Bronchial epithelial cell (primary cell): ENCODE measurements at regions not wholly inside any gene's neighbourhood (a gene's known extent, or its start where the extent isn't known, plus 50 kb on each side); places are given as distances from the start of the nearest gene placed in this dataset.

Experiments
- DNase-seq: peaks from one replicate; pipeline ENCODE4 v3.0.0-alpha.2; 2010; ENCODE audit warnings: low read depth
- FAIRE-seq: peaks from 2 replicates; lab custom pipeline; 2011; peaks lifted over from hg19 to GRCh38; lab: Jason Lieb, UNC
- H3K27me3 ChIP-seq: 2 replicates; pipeline ENCODE4 v1.5.1; 2011; ENCODE audit warnings: low read length; ENCODE audit not compliant: control insufficient read depth, insufficient read depth
- H3K36me3 ChIP-seq: 2 replicates; pipeline ENCODE4 v1.5.1; 2011; ENCODE audit warnings: low read length; ENCODE audit not compliant: control insufficient read depth, insufficient read depth
- H3K4me3 ChIP-seq: 2 replicates; pipeline ENCODE4 v1.5.1; 2011; ENCODE audit warnings: mild to moderate bottlenecking, low read depth, low read length, control low read depth
- CTCF ChIP-seq: IDR thresholded peaks from 2 replicates; pipeline ENCODE4 v1.5.1; 2011; ENCODE audit warnings: mild to moderate bottlenecking, moderate library complexity, low read length, control low read depth, inconsistent platforms; ENCODE audit not compliant: insufficient read depth, severe bottlenecking

- FAIRE-seq (no peak), DNase-seq (no peak)
- Histone ChIP-seq H3K27me3 (no peaks in the 10 kb centered on the region), H3K4me3 (no peak overlapping the region), H3K36me3 (no peaks in the 10 kb centered on the region)
- no peak for TF ChIP-seq CTCF
Measured at GRCh38 chr6:132998418-132998817, 184.0 kb downstream of the RPS12 start.

GRCh38 chr6:133001040-133001565 lies 186.7 kb downstream of the RPS12 start:
- no peak overlapping the region for H3K4me3 ChIP-seq
- no peak for TF ChIP-seq CTCF
- FAIRE-seq (no peak), DNase-seq (no peak)
- no peaks in the 10 kb centered on the region for H3K36me3 ChIP-seq
- H3K27me3 ChIP-seq = no peaks in the 10 kb centered on the region

- H3K27me3 ChIP-seq = no peaks in the 10 kb centered on the region
- TF ChIP-seq CTCF = no peak
- H3K4me3 ChIP-seq = no peak overlapping the region
- DNase-seq (no peak), FAIRE-seq (no peak)
- no peaks in the 10 kb centered on the region for H3K36me3 ChIP-seq
Measured at GRCh38 chr6:133004304-133004884, 190.0 kb downstream of the RPS12 start.

GRCh38 chr6:133012774-133013173 lies 198.4 kb downstream of the RPS12 start:
- DNase-seq (no peak), FAIRE-seq (peak; percentile 23)
- Histone ChIP-seq H3K36me3 (no peaks in the 10 kb centered on the region), H3K27me3 (peaks cover 2% of the 10 kb centered on the region), H3K4me3 (no peak overlapping the region)
- TF ChIP-seq CTCF = no peak

- no peak for DNase-seq
- peaks cover 2% of the 10 kb centered on the region for H3K27me3 ChIP-seq
- H3K36me3 ChIP-seq = no peaks in the 10 kb centered on the region
- TF ChIP-seq CTCF = no peak
- no peak for FAIRE-seq
- no peak overlapping the region for H3K4me3 ChIP-seq
Measured at GRCh38 chr6:133016631-133017030, 202.3 kb downstream of the RPS12 start.

- Histone ChIP-seq H3K4me3 (no peak overlapping the region), H3K36me3 (no peaks in the 10 kb centered on the region), H3K27me3 (peaks cover 2% of the 10 kb centered on the region)
- TF ChIP-seq CTCF = no peak
- DNase-seq (peak; percentile 48), FAIRE-seq (no peak)
Measured at GRCh38 chr6:133017581-133017980, 203.2 kb downstream of the RPS12 start.
